Fibroblast of skin of right quadriceps (primary cell): ENCODE measurements at regions not wholly inside any gene's neighbourhood (a gene's known extent, or its start where the extent isn't known, plus 50 kb on each side); places are given as distances from the start of the nearest gene placed in this dataset.

Experiments used
- DNase-seq: peaks from one replicate; pipeline ENCODE4 v3.0.0-alpha.2; 2013

GRCh38 chr4:175560604-175561003 is 251.5 kb downstream of the GPM6A start:
- peak; percentile 6 for DNase-seq

GRCh38 chr4:175561696-175562095 is 250.4 kb downstream of the GPM6A start:
- DNase-seq: no peak

- DNase-seq: no peak
These were observed 250.0 kb downstream of the GPM6A start for GRCh38 chr4:175562111-175562510.

GRCh38 chr4:175562542-175562941 is 249.5 kb downstream of the GPM6A start:
- no peak for DNase-seq
